ENCODE measurements at regions not wholly inside any gene's neighbourhood (a gene's known extent, or its start where the extent isn't known, plus 50 kb on each side); places are given as distances from the start of the nearest gene placed in this dataset.

GRCh38 chr20:56927127-56927526, 298.0 kb downstream of the TFAP2C start:
- Mint-ChIP-seq H3K4me3 (ENCODE audit: unreplicated experiment) (peak overlapping the region; percentile 87), H3K27ac (ENCODE audit: unreplicated experiment) (peak overlapping the region; percentile 97), H3K27me3 (ENCODE audit: unreplicated experiment) (peaks cover 2% of the 10 kb centered on the region), H3K9me3 (ENCODE audit: unreplicated experiment) (peaks cover 7% of the 10 kb centered on the region), H3K4me1 (ENCODE audit: low read depth, unreplicated experiment) (peaks cover 33% of the 10 kb centered on the region), H3K36me3 (ENCODE audit: unreplicated experiment) (no peaks in the 10 kb centered on the region)
- TF ChIP-seq CTCF (IDR thresholded peaks at IDR 0.05; ENCODE audit: partially characterized antibody, unreplicated experiment): no peak
- no peak for DNase-seq

- DNase-seq: no peak
- Mint-ChIP-seq H3K4me3 (ENCODE audit: unreplicated experiment) (no peak overlapping the region), H3K4me1 (ENCODE audit: low read depth, unreplicated experiment) (peaks cover 30% of the 10 kb centered on the region), H3K27me3 (ENCODE audit: unreplicated experiment) (peaks cover 2% of the 10 kb centered on the region), H3K9me3 (ENCODE audit: unreplicated experiment) (peaks cover 7% of the 10 kb centered on the region), H3K36me3 (ENCODE audit: unreplicated experiment) (no peaks in the 10 kb centered on the region), H3K27ac (ENCODE audit: unreplicated experiment) (no peak overlapping the region)
- no peak for TF ChIP-seq CTCF (IDR thresholded peaks at IDR 0.05; ENCODE audit: partially characterized antibody, unreplicated experiment)
Observed at GRCh38 chr20:56928007-56928406, 298.9 kb downstream of the TFAP2C start.

- no peak overlapping the region for H3K4me3 Mint-ChIP-seq (ENCODE audit: unreplicated experiment)
- no peak for TF ChIP-seq CTCF (IDR thresholded peaks at IDR 0.05; ENCODE audit: partially characterized antibody, unreplicated experiment)
- H3K27me3 Mint-ChIP-seq (ENCODE audit: unreplicated experiment): peaks cover 2% of the 10 kb centered on the region
Observed at GRCh38 chr20:56929606-56930005, 300.5 kb downstream of the TFAP2C start.

GRCh38 chr20:56930876-56931275, 301.8 kb downstream of the TFAP2C start:
- H3K9me3 Mint-ChIP-seq (ENCODE audit: unreplicated experiment): peaks cover under 1% of the 10 kb centered on the region
- no peak overlapping the region for H3K27ac Mint-ChIP-seq (ENCODE audit: unreplicated experiment)
- H3K27me3 Mint-ChIP-seq (ENCODE audit: unreplicated experiment): no peaks in the 10 kb centered on the region
- no peak for DNase-seq
- no peak overlapping the region for H3K4me3 Mint-ChIP-seq (ENCODE audit: unreplicated experiment)
- no peaks in the 10 kb centered on the region for H3K36me3 Mint-ChIP-seq (ENCODE audit: unreplicated experiment)
- no peak for TF ChIP-seq CTCF (IDR thresholded peaks at IDR 0.05; ENCODE audit: partially characterized antibody, unreplicated experiment)
- H3K4me1 Mint-ChIP-seq (ENCODE audit: low read depth, unreplicated experiment): peaks cover 26% of the 10 kb centered on the region

More at GRCh38 chr20:56929606-56930005, 300.5 kb downstream of the TFAP2C start:
- no peak for DNase-seq
- peaks cover 6% of the 10 kb centered on the region for H3K9me3 Mint-ChIP-seq (ENCODE audit: unreplicated experiment)
- no peak overlapping the region for H3K27ac Mint-ChIP-seq (ENCODE audit: unreplicated experiment)
- H3K36me3 Mint-ChIP-seq (ENCODE audit: unreplicated experiment): no peaks in the 10 kb centered on the region
- peaks cover 25% of the 10 kb centered on the region for H3K4me1 Mint-ChIP-seq (ENCODE audit: low read depth, unreplicated experiment)

GRCh38 chr20:56932575-56933330, 303.6 kb downstream of the TFAP2C start:
- no peak overlapping the region for H3K4me3 Mint-ChIP-seq (ENCODE audit: unreplicated experiment)
- DNase-seq: no peak
- H3K9me3 Mint-ChIP-seq (ENCODE audit: unreplicated experiment): no peaks in the 10 kb centered on the region
- no peaks in the 10 kb centered on the region for H3K27me3 Mint-ChIP-seq (ENCODE audit: unreplicated experiment)
- TF ChIP-seq CTCF (IDR thresholded peaks at IDR 0.05; ENCODE audit: partially characterized antibody, unreplicated experiment): no peak
- no peaks in the 10 kb centered on the region for H3K36me3 Mint-ChIP-seq (ENCODE audit: unreplicated experiment)
- H3K4me1 Mint-ChIP-seq (ENCODE audit: low read depth, unreplicated experiment): peaks cover 14% of the 10 kb centered on the region
- H3K27ac Mint-ChIP-seq (ENCODE audit: unreplicated experiment): no peak overlapping the region

All from glutamatergic neuron (in vitro differentiated cells).